Fibroblast of skin of right biceps (primary cell): ENCODE measurements at regions not wholly inside any gene's neighbourhood (a gene's known extent, or its start where the extent isn't known, plus 50 kb on each side); places are given as distances from the start of the nearest gene placed in this dataset.

Experiments
- DNase-seq: peaks from one replicate; pipeline ENCODE4 v3.0.0-alpha.2; 2013

- DNase-seq: no peak
Observed at GRCh38 chr18:25621682-25622081, 269.7 kb upstream of the ZNF521 start.

- DNase-seq: no peak
Observed at GRCh38 chr18:25621144-25621543, 269.2 kb upstream of the ZNF521 start.

- no peak for DNase-seq
Observed at GRCh38 chr18:25614168-25614567, 262.2 kb upstream of the ZNF521 start.

- DNase-seq: no peak
Observed at GRCh38 chr18:25612466-25612865, 260.5 kb upstream of the ZNF521 start.

- no peak for DNase-seq
Observed at GRCh38 chr18:25608091-25608490, 256.1 kb upstream of the ZNF521 start.

GRCh38 chr18:25604894-25605597, 253.1 kb upstream of the ZNF521 start:
- no peak for DNase-seq

GRCh38 chr18:25604196-25604893, 252.4 kb upstream of the ZNF521 start:
- no peak for DNase-seq

GRCh38 chr18:25599443-25599842, 247.5 kb upstream of the ZNF521 start:
- no peak for DNase-seq

- no peak for DNase-seq
Observed at GRCh38 chr18:25597476-25597875, 245.5 kb upstream of the ZNF521 start.

- no peak for DNase-seq
Observed at GRCh38 chr18:25595274-25596060, 243.5 kb upstream of the ZNF521 start.

GRCh38 chr18:25594351-25594750, 242.4 kb upstream of the ZNF521 start:
- DNase-seq: peak; percentile 59

GRCh38 chr18:25592804-25593360, 240.9 kb upstream of the ZNF521 start:
- no peak for DNase-seq

GRCh38 chr18:25590456-25590855, 238.5 kb upstream of the ZNF521 start:
- DNase-seq: no peak

- DNase-seq: no peak
Observed at GRCh38 chr18:25587545-25587944, 235.6 kb upstream of the ZNF521 start.

- DNase-seq: no peak
Observed at GRCh38 chr18:25568986-25569385, 217.0 kb upstream of the ZNF521 start.

GRCh38 chr18:25563816-25564683, 212.1 kb upstream of the ZNF521 start:
- no peak for DNase-seq

- DNase-seq: no peak
Observed at GRCh38 chr18:25563346-25563745, 211.4 kb upstream of the ZNF521 start.

- DNase-seq: peak; percentile 37
Observed at GRCh38 chr18:25561918-25562317, 210.0 kb upstream of the ZNF521 start.

GRCh38 chr18:25560369-25560768, 208.4 kb upstream of the ZNF521 start:
- no peak for DNase-seq

GRCh38 chr18:25557011-25557410, 205.0 kb upstream of the ZNF521 start:
- no peak for DNase-seq

GRCh38 chr18:25553631-25554263, 201.8 kb upstream of the ZNF521 start:
- DNase-seq: no peak
